H1 (cell line): ENCODE measurements at regions not wholly inside any gene's neighbourhood (a gene's known extent, or its start where the extent isn't known, plus 50 kb on each side); places are given as distances from the start of the nearest gene placed in this dataset.

ENCODE experiments used
- CBX8 ChIP-seq: fragments of 300-800, 300-1000 bp; sonication (generic); IDR thresholded peaks from 2 replicates; pipeline ENCODE4 v1.7.1; 2016; ENCODE audit warnings: low read depth, low read length, borderline replicate concordance
- CHD2 ChIP-seq: IDR thresholded peaks from 2 replicates; pipeline ENCODE4 v1.6.1; 2012; ENCODE audit warnings: low read length, improper control_type of control experiment
- CTCF ChIP-seq, 3 experiments: IDR thresholded peaks; 1 replicate in 2 of 3; 2 replicates in 1 of 3; pipeline versions ENCODE4 v1.5.1 to v1.6.1; 2011; ENCODE audit warnings: low read length in 3 of 3, mild to moderate bottlenecking in 3 of 3, inconsistent platforms in 2 of 3, low read depth in 1 of 3, moderate library complexity in 1 of 3; ENCODE audit not compliant: insufficient read depth in 1 of 3; ENCODE audit errors: control extremely low read depth in 1 of 3
- EZH2 ChIP-seq: fragments of 200-600 bp; sonication (generic); IDR thresholded peaks from 2 replicates; pipeline ENCODE4 v1.7.1; 2012; ENCODE audit warnings: low read depth, mild to moderate bottlenecking, moderate library complexity, low read length, inconsistent platforms; ENCODE audit not compliant: severe bottlenecking
- GABPA ChIP-seq: IDR thresholded peaks from 2 replicates; pipeline ENCODE4 v1.6.1; 2011; ENCODE audit warnings: mild to moderate bottlenecking, low read length, moderate library complexity, borderline replicate concordance; ENCODE audit not compliant: insufficient read depth
- MAFK ChIP-seq: IDR thresholded peaks from 2 replicates; pipeline ENCODE4 v1.6.1; 2012; ENCODE audit warnings: low read depth, mild to moderate bottlenecking, improper control_type of control experiment, low read length
- POLR2A ChIP-seq, 2 experiments: IDR thresholded peaks; 1 replicate in 1 of 2; 2 replicates in 1 of 2; pipeline ENCODE4 v1.6.1; 2011; ENCODE audit warnings: low read depth in 2 of 2, low read length in 2 of 2, mild to moderate bottlenecking in 2 of 2; ENCODE audit errors: control extremely low read depth in 1 of 2
- TEAD4 ChIP-seq: IDR thresholded peaks from 2 replicates; pipeline ENCODE4 v1.6.1; 2012; ENCODE audit warnings: low read depth, low read length, inconsistent platforms, mixed read lengths

- TF ChIP-seq CHD2: no peak
- no peak for TF ChIP-seq GABPA
- no peak for TF ChIP-seq CBX8
- no peak for TF ChIP-seq POLR2A (IDR thresholded peaks at IDR 0.05; ENCODE audit: control extremely low read depth in 1 of 2, low read depth in 2 of 2, low read length in 2 of 2)
- no peak for TF ChIP-seq EZH2
- TF ChIP-seq CTCF (IDR thresholded peaks at IDR 0.05; ENCODE audit: control extremely low read depth in 1 of 3, insufficient read depth in 1 of 3, low read depth in 1 of 3, low read length in 3 of 3): no peak
- no peak for TF ChIP-seq TEAD4
- TF ChIP-seq MAFK: no peak
Measured at GRCh38 chr14:39974036-39974435, 541.8 kb upstream of the FBXO33 start.
